GM13977 (cell line): ENCODE measurements at regions not wholly inside any gene's neighbourhood (a gene's known extent, or its start where the extent isn't known, plus 50 kb on each side); places are given as distances from the start of the nearest gene placed in this dataset.
"Not testable (repeated sequence)": the region's sequence is repeated elsewhere in the genome, so short reads cannot be mapped to it uniquely, and the experiment has no call there.

Source experiments
- DNase-seq: peaks from one replicate; pipeline ENCODE4 v3.0.0; 2012; ENCODE audit warnings: low spot score
- in situ Hi-C: fragments of 300-500 bp; cut with MboI; formaldehyde crosslinking; loops from one replicate; pipeline ENCODE4 v1.12.0; 2022; ENCODE audit warnings: low sequenced_read_pairs, low pct_unique_long_range_greater_than_20kb, mixed read lengths, inconsistent platforms; ENCODE audit not compliant: unreplicated experiment
- TF ChIP-seq, protein P1 (sequence below): IDR thresholded peaks from 2 replicates; pipeline ENCODE4 v1.5.1; 2012; ENCODE audit warnings: mild to moderate bottlenecking, control low read depth; ENCODE audit not compliant: insufficient read depth; ENCODE audit errors: extremely low read depth, missing control alignments

DNA sequence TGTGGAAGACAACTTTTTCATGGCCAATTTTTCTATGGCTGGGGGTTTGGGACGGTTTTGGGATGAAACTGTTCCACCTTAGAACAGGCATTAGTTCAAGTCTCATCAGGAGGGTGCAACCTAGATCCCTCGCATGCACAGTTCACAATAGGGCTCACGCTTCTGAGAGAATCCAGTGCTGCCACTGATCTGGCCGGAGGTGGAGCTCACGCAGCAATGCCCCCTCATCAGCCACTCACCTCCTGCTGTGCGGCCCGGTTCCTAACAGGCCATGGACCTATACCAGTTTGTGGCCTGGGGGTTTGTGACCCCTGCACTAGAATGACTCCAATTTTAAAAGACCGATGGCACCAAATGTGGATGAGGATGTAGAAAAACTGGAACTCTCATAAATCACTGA lies 127.2 kb upstream of the IER5L start:
- in situ Hi-C loops = no loop called here
- DNase-seq = no peak
- TF ChIP-seq, protein P1, sequence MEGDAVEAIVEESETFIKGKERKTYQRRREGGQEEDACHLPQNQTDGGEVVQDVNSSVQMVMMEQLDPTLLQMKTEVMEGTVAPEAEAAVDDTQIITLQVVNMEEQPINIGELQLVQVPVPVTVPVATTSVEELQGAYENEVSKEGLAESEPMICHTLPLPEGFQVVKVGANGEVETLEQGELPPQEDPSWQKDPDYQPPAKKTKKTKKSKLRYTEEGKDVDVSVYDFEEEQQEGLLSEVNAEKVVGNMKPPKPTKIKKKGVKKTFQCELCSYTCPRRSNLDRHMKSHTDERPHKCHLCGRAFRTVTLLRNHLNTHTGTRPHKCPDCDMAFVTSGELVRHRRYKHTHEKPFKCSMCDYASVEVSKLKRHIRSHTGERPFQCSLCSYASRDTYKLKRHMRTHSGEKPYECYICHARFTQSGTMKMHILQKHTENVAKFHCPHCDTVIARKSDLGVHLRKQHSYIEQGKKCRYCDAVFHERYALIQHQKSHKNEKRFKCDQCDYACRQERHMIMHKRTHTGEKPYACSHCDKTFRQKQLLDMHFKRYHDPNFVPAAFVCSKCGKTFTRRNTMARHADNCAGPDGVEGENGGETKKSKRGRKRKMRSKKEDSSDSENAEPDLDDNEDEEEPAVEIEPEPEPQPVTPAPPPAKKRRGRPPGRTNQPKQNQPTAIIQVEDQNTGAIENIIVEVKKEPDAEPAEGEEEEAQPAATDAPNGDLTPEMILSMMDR = no peak

DNA sequence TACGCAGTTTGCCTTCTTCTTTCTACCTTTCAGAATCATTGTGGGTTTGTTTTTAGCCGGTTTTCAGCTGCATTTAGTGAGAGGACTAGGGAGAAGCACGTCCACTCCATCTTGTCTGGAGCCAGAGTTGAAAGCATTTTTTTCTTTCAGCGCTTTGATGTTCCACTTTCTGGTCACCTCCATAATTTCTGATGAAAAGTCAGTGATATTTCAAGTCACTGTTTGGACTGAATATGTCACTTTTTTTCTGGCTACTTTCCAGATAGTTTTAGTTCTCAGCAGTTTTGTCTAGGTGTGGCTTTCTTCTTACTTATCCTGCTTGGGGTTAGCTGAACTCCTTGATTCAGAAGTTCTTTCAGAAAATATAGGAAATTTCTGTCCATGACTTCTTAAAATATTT lies 123.9 kb upstream of the IER5L start:
- in situ Hi-C loops = no loop called here
- TF ChIP-seq, protein P1 = no peak
- no peak for DNase-seq

DNA sequence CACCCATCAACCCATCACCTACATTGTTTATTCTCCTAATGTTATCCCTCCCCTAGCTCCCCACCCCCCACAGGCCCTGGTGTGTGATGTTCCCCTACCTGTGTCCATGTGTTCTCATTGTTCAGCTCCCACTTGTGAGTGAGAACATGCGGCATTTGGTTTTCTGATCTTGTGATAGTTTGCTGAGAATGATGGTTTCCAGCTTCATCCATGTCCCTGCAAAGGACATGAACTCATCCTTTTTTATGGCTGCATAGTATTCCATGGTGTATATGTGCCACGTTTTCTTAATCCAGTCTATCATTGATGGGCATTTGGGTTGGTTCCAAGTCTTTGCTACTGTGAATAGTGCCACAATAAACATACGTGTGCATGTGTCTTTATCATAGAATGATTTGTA lies 118.1 kb upstream of the IER5L start:
- DNase-seq, in situ Hi-C loops: not testable (repeated sequence)

DNA sequence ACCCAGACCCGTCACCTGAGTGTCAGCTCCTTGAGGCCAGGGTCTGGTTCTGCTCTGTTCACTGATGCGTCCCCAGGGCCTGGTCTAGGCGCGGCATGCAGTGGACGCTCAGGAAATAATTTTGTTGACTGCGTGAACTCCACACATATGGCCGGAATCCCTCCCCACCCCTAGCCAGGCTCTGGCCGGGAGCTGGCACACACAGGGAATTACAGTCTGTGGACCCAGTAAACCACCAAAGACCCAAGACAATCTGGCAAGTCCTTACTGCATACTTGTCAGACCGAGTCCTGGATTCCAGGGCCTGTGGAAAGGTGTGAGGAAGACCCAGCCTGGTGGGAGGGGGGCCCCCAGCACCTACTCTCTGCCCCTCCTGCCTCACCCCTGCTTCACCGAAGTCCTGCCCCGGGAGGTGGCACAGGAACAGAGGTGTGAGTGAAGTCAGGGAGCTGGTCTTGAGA lies 113.0 kb upstream of the IER5L start:
- in situ Hi-C loops = no loop called here
- TF ChIP-seq, protein P1 = no peak

DNA sequence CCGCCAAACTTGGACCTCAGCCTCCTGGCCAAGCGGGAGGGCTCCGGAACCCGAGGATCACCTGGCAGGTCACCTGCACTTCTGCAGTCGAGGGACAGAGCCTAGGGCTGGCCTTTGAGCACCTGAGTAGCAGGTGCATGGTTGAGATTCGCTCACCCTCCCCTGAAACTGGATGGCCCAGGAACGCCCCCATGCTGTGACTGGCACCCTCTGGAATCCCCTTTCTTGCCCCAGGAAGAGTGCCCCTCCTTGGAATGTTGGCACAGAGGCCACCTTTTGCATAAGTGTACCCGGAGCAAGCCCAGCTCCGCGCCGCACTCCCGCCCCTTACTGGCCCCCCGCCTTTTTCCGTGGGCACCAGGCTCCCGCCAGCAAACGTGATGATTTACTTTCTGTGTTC lies 112.5 kb upstream of the IER5L start:
- DNase-seq = no peak
- in situ Hi-C loops = no loop called here
- TF ChIP-seq, protein P1 = no peak

More for the DNA sequence above, 113.0 kb upstream of the IER5L start:
- no peak for DNase-seq

DNA sequence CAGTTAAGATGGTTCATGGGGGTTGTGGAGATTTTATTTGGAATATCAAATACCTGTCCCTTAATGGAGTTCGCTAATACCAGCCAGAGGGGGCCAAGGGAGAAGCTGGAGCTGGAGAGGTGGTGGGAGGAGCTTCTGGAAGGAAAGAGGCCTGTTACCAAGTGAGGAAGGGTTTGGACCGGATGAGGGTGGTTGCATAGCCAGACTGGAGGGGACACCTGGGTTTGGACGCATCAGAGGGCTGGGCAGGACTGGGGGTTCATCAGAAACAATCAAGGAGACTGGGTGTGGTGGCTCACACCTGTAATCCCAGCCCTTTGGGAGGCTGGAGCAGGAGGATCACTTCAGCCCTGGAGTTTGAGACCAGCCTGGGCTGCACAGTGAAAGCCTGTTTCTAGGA lies 111.8 kb upstream of the IER5L start:
- in situ Hi-C loops = no loop called here

DNA sequence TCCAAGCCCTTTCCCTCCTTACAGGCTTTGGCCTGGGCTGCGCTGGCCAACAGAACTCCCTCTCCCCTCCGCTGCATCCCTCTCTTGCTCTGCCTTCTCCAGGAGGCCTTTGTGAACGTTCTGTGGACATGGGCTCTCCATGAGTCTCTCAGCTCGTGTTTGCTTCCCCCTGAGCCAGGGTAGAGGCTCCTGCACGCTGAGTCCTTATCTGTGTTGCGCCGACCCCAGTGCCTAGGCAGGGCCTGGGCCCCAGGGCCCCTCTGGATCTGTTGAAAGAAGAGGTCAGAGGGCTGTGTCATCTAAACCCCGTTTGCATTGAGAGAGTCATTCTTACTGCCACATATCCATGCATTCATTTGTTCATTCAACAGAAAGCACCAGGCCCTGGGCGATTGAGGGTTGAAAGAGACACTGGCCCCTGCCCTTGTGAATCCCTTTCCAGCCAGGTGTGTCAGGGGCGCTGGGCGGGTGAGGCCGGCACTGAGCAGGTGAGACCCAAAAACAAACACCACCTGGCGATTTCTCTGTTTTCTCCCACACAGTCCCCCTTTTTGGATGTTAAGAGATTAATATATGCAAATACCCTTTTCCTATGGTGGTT lies 111.2 kb upstream of the IER5L start:
- DNase-seq = peak; percentile 12
- in situ Hi-C loops = no loop called here
- TF ChIP-seq, protein P1 = no peak

More for the DNA sequence above, 111.8 kb upstream of the IER5L start:
- no peak for DNase-seq
- TF ChIP-seq, protein P1 = no peak
